A549 (cell line): ENCODE measurements at regions not wholly inside any gene's neighbourhood (a gene's known extent, or its start where the extent isn't known, plus 50 kb on each side); places are given as distances from the start of the nearest gene placed in this dataset.

Experiments
- ATAC-seq, 2 experiments: fragments of 200-7000 bp in 1 of 2; fragments of >200 bp in 1 of 2; cut with Nextera tagmentation in 1 of 2; cut with Tn5 transposase in 1 of 2; 3 replicates each; pipeline versions ENCODE4 v1.8.0 to v1.9.1; 2018 to 2020; ENCODE audit warnings: mild to moderate bottlenecking in 1 of 2, moderate library complexity in 1 of 2
- CTCF ChIA-PET: fragments of 300-600 bp; sonication (Branson Sonifier 250); formaldehyde crosslinking; extraction: SDS; loops from one replicate; lab custom pipeline; 2021; ENCODE audit warnings: antibody characterized with exemption, inconsistent platforms; lab: Yijun Ruan, JAX
- POLR2A ChIA-PET: fragments of 350-600 bp; formaldehyde crosslinking; extraction: SDS; loops from one replicate; lab custom pipeline; 2021; ENCODE audit warnings: antibody characterized with exemption, inconsistent platforms; lab: Yijun Ruan, JAX
- DNase-seq, 2 experiments: peaks; one replicate each; pipeline versions ENCODE4 v3.0.0 to v3.0.0-alpha.2; 2011 to 2016; ENCODE audit warnings: low read depth in 1 of 2, low spot score in 1 of 2
- FAIRE-seq: peaks from 2 replicates; lab custom pipeline; 2011; peaks lifted over from hg19 to GRCh38; lab: Jason Lieb, UNC
- H3K27ac ChIP-seq, 2 experiments: fragments of >200 bp; sonication (Bioruptor Twin); formaldehyde crosslinking; 3 replicates each; pipeline ENCODE4 v1.5.1; 2016 to 2017
- H3K4me1 ChIP-seq: fragments of >200 bp; sonication (Bioruptor Twin); formaldehyde crosslinking; 3 replicates; pipeline ENCODE4 v1.6.1; 2016
- H3K4me2 ChIP-seq: fragments of >200 bp; sonication (Bioruptor Twin); formaldehyde crosslinking; 3 replicates; pipeline ENCODE4 v1.6.1; 2016
- H3K4me3 ChIP-seq: fragments of >200 bp; sonication (Bioruptor Twin); formaldehyde crosslinking; 3 replicates; pipeline ENCODE4 v1.5.1; 2016
- H3K9me3 ChIP-seq: fragments of >200 bp; sonication (Bioruptor Twin); formaldehyde crosslinking; 3 replicates; pipeline ENCODE4 v1.6.1; 2016
- EHF ChIP-seq: fragments of 250-450 bp; sonication (Bioruptor Pico); IDR thresholded peaks from 2 replicates; pipeline ENCODE4 v1.5.0; 2020; ENCODE audit warnings: mild to moderate bottlenecking
- ESRRA ChIP-seq: fragments of 150-350 bp; IDR thresholded peaks from 2 replicates; pipeline ENCODE4 v1.6.1; 2014; ENCODE audit warnings: mild to moderate bottlenecking, low read length, borderline replicate concordance
- FOXS1 ChIP-seq: fragments of 250-450 bp; sonication (Bioruptor Pico); IDR thresholded peaks from 2 replicates; pipeline ENCODE4 v1.5.0; 2020; ENCODE audit warnings: mild to moderate bottlenecking, moderate library complexity
- GATA3 ChIP-seq: IDR thresholded peaks from 2 replicates; pipeline ENCODE4 v1.6.1; 2012; ENCODE audit warnings: borderline replicate concordance
- HES2 ChIP-seq: fragments of >200 bp; sonication (Bioruptor Twin); formaldehyde crosslinking; IDR thresholded peaks from 2 replicates; pipeline ENCODE4 v1.6.1; 2016
- HOXB13 ChIP-seq: fragments of 250-450 bp; sonication (Bioruptor Pico); IDR thresholded peaks from 2 replicates; pipeline ENCODE4 v1.5.0; 2020; ENCODE audit warnings: low read depth, mild to moderate bottlenecking, moderate library complexity
- HOXB5 ChIP-seq: fragments of 250-450 bp; sonication (Bioruptor Pico); IDR thresholded peaks from 2 replicates; pipeline ENCODE4 v1.5.0; 2020; ENCODE audit warnings: mild to moderate bottlenecking, moderate library complexity
- JUN ChIP-seq, 2 experiments: fragments of >200 bp; sonication (Bioruptor Twin); formaldehyde crosslinking; IDR thresholded peaks; 2 replicates in 1 of 2; 3 replicates in 1 of 2; pipeline ENCODE4 v1.6.1; 2016 to 2017
- JUNB ChIP-seq: fragments of >200 bp; sonication (Bioruptor Twin); formaldehyde crosslinking; IDR thresholded peaks from 2 replicates; pipeline ENCODE4 v1.6.1; 2016
- MAFK ChIP-seq: fragments of 450-650 bp; IDR thresholded peaks from 2 replicates; pipeline ENCODE4 v1.6.1; 2014; ENCODE audit not compliant: partially characterized antibody
- MYC ChIP-seq: IDR thresholded peaks from 2 replicates; pipeline ENCODE4 v1.6.1; 2012; ENCODE audit warnings: mild to moderate bottlenecking, inconsistent platforms, low read length, improper control_type of control experiment, borderline replicate concordance
- NFE2L2 ChIP-seq: fragments of 150-350 bp; conservative IDR thresholded peaks from 2 replicates; pipeline ENCODE4 v1.6.1; 2014; ENCODE audit warnings: low read length
- NPAS2 ChIP-seq: fragments of 250-450 bp; sonication (Bioruptor Pico); IDR thresholded peaks from 2 replicates; pipeline ENCODE4 v1.8.0; 2022; ENCODE audit warnings: mild to moderate bottlenecking, moderate library complexity, borderline replicate concordance
- NR3C1 ChIP-seq: fragments of >200 bp; sonication (Bioruptor Twin); formaldehyde crosslinking; IDR thresholded peaks from 3 replicates; pipeline ENCODE4 v1.6.1; 2017
- RAD21 ChIP-seq, 2 experiments: fragments of >200 bp in 1 of 2; sonication (Bioruptor Twin) in 1 of 2; formaldehyde crosslinking in 1 of 2; IDR thresholded peaks in 1 of 2; conservative IDR thresholded peaks in 1 of 2; 2 replicates in 1 of 2; 3 replicates in 1 of 2; pipeline ENCODE4 v1.6.1; 2012 to 2018; ENCODE audit warnings: inconsistent platforms in 1 of 2
- RARB ChIP-seq: fragments of 250-450 bp; sonication (Bioruptor Pico); IDR thresholded peaks from 2 replicates; pipeline ENCODE4 v1.8.0; 2021; ENCODE audit warnings: mild to moderate bottlenecking, moderate library complexity
- RNF2 ChIP-seq: fragments of 200-600 bp; sonication (generic); IDR thresholded peaks from 2 replicates; pipeline ENCODE4 v1.6.1; 2016; ENCODE audit warnings: low read depth, mild to moderate bottlenecking, antibody characterized with exemption, moderate library complexity, borderline replicate concordance
- SREBF2 ChIP-seq: fragments of 450-650 bp; IDR thresholded peaks from 2 replicates; pipeline ENCODE4 v1.6.1; 2014; ENCODE audit warnings: mild to moderate bottlenecking, moderate library complexity
- USF2 ChIP-seq: fragments of 450-650 bp; IDR thresholded peaks from 2 replicates; pipeline ENCODE4 v1.6.1; 2014; ENCODE audit warnings: antibody characterized with exemption
- ZC3H11A ChIP-seq: fragments of 450-650 bp; IDR thresholded peaks from 2 replicates; pipeline ENCODE4 v1.6.1; 2014; ENCODE audit warnings: antibody characterized with exemption, mild to moderate bottlenecking
- ZNF302 ChIP-seq: fragments of 250-450 bp; sonication (Bioruptor Pico); IDR thresholded peaks from 2 replicates; pipeline ENCODE4 v1.9.0; 2021; ENCODE audit warnings: inconsistent platforms, mild to moderate bottlenecking, moderate library complexity
- WGBS: methylation state at CpG from one replicate; pipeline ENCODE4 v1.1.6; 2017; ENCODE audit errors: missing lambda C conversion rate; 5-methylcytosine and 5-hydroxymethylcytosine counted together
- TF ChIP-seq, protein P1 (sequence below): fragments of 150-350 bp; IDR thresholded peaks from 2 replicates; pipeline ENCODE4 v1.6.1; 2014; ENCODE audit warnings: low read depth, mild to moderate bottlenecking, low read length
- TF ChIP-seq, protein P2 (sequence below): fragments of >200 bp; sonication (Bioruptor Twin); formaldehyde crosslinking; IDR thresholded peaks from 3 replicates; pipeline ENCODE4 v1.5.1; 2016

- ChIA-PET POLR2A (no interaction called here), CTCF (no interaction called here)
- no peak for FAIRE-seq
Observed at GRCh38 chr14:55840821-55841220, 260.8 kb downstream of the KTN1 start.

DNA sequence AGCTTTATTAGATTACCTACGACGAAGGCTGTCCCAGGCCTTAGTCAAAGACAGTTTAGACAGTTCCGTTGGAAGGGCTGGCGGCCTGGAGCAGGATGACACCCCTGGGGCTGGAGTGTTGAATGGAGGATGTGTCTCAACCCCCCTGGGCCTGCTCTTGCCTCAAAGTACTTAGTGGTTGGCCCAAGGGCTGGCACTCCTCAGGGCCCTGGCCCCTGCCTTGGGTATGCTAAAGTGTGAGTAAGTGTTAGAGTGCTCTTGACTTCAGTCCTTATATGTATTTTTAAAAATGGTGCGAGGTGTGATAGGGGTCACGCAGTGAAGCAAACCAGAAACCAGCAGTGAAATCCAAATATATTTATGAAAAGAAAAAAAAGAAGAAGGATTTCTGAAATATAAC lies 261.6 kb downstream of the KTN1 start:
- CTCF ChIA-PET = interaction anchor here (1.3 kb wide), 1 partner anchor 498 kb away, joined by 6 read pairs; no protein-coding TSS in a partner anchor
- Histone ChIP-seq H3K4me1 (peaks cover under 1% of the 10 kb centered on the region; the same call in 2 of the 3 replicates), H3K9me3 (no peaks in the 10 kb centered on the region), H3K27ac (no peak overlapping the region), H3K4me2 (no peak overlapping the region), H3K4me3 (no peak overlapping the region)
- ATAC-seq (no peak), FAIRE-seq (no peak), DNase-seq (no peak)
- TF ChIP-seq NPAS2 (CRISPR knock-in tag) = no peak
- no peak for TF ChIP-seq NR3C1
- TF ChIP-seq FOXS1 = no peak
- TF ChIP-seq ZC3H11A = no peak
- no peak for TF ChIP-seq ESRRA
- no peak for TF ChIP-seq HOXB5 (CRISPR knock-in tag)
- TF ChIP-seq, protein P1, sequence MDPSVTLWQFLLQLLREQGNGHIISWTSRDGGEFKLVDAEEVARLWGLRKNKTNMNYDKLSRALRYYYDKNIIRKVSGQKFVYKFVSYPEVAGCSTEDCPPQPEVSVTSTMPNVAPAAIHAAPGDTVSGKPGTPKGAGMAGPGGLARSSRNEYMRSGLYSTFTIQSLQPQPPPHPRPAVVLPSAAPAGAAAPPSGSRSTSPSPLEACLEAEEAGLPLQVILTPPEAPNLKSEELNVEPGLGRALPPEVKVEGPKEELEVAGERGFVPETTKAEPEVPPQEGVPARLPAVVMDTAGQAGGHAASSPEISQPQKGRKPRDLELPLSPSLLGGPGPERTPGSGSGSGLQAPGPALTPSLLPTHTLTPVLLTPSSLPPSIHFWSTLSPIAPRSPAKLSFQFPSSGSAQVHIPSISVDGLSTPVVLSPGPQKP = no peak
- TF ChIP-seq ZNF302 (CRISPR knock-in tag) = no peak
- no peak for TF ChIP-seq JUN (IDR thresholded peaks at IDR 0.05)
- TF ChIP-seq NFE2L2 = no peak
- POLR2A ChIA-PET = no interaction called here
- 86% methylated on average over 6 of the region's 6 CpGs for WGBS

More at GRCh38 chr14:55840821-55841220, 260.8 kb downstream of the KTN1 start:
- H3K4me3 ChIP-seq = no peak overlapping the region
- TF ChIP-seq NR3C1 = no peak
- no peak for TF ChIP-seq MAFK
- TF ChIP-seq, protein P2, sequence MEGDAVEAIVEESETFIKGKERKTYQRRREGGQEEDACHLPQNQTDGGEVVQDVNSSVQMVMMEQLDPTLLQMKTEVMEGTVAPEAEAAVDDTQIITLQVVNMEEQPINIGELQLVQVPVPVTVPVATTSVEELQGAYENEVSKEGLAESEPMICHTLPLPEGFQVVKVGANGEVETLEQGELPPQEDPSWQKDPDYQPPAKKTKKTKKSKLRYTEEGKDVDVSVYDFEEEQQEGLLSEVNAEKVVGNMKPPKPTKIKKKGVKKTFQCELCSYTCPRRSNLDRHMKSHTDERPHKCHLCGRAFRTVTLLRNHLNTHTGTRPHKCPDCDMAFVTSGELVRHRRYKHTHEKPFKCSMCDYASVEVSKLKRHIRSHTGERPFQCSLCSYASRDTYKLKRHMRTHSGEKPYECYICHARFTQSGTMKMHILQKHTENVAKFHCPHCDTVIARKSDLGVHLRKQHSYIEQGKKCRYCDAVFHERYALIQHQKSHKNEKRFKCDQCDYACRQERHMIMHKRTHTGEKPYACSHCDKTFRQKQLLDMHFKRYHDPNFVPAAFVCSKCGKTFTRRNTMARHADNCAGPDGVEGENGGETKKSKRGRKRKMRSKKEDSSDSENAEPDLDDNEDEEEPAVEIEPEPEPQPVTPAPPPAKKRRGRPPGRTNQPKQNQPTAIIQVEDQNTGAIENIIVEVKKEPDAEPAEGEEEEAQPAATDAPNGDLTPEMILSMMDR = no peak
- no peak for TF ChIP-seq RARB (CRISPR knock-in tag)
- no peak for TF ChIP-seq GATA3
- TF ChIP-seq EHF (CRISPR knock-in tag) = no peak
- TF ChIP-seq JUNB = no peak
- TF ChIP-seq NFE2L2 = no peak
- TF ChIP-seq, protein P1 = no peak
- TF ChIP-seq HES2 = no peak
- TF ChIP-seq RNF2 = no peak
- TF ChIP-seq USF2 = no peak
- no peak for TF ChIP-seq HOXB13 (CRISPR knock-in tag)
- TF ChIP-seq MYC = no peak
- TF ChIP-seq JUN (IDR thresholded peaks at IDR 0.05) = no peak
- no peak for TF ChIP-seq ZC3H11A
- TF ChIP-seq SREBF2 = no peak
- no peak for TF ChIP-seq RAD21 (conservative IDR thresholded peaks at IDR 0.05 in 1 of 2, IDR thresholded peaks at IDR 0.05 in 1 of 2)
- no peaks in the 10 kb centered on the region for H3K4me1 ChIP-seq
- H3K9me3 ChIP-seq = no peaks in the 10 kb centered on the region
- DNase-seq = no peak
- no peak for ATAC-seq
- WGBS = 86% methylated on average over 6 of the region's 6 CpGs
- no peak overlapping the region for H3K4me2 ChIP-seq
- H3K27ac ChIP-seq = no peak overlapping the region
